OCI-LY3 (cell line): ENCODE measurements at regions not wholly inside any gene's neighbourhood (a gene's known extent, or its start where the extent isn't known, plus 50 kb on each side); places are given as distances from the start of the nearest gene placed in this dataset.
"Not testable (repeated sequence)": the region's sequence is repeated elsewhere in the genome, so short reads cannot be mapped to it uniquely, and the experiment has no call there.

ENCODE experiments used
- EZH2phosphoT487 ChIP-seq: fragments of 200-600 bp; shearing (Covaris generic); IDR thresholded peaks from 2 replicates; pipeline ENCODE4 v1.6.1; 2018; ENCODE audit warnings: antibody characterized with exemption, mixed run types, low read depth
- TF ChIP-seq, protein P1 (sequence below): fragments of 200-600, 300-600 bp; sonication (generic); IDR thresholded peaks from 2 replicates; pipeline ENCODE4 v1.5.1; 2014; ENCODE audit warnings: antibody characterized with exemption, low read length, low read depth

DNA sequence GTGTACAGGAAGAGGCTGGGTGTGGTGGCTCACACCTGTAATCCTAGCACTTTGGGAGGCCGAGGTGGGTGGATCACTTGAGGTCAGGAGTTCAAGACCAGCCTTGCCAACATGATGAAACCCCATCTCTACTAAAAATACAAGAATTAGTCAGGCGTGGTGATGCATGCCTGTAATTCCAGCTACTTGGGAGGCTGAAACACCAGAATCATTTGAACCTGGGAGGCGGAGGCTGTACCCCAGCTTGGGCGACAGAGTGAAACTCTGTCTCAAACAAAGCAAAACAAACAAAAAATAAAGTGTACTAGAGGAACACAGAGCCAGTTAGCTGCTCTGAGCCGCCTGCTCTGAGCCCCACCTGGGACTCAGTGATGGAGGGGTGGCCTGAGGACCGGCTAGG is 61.5 kb upstream of the EMX2 start:
- TF ChIP-seq, protein P1, sequence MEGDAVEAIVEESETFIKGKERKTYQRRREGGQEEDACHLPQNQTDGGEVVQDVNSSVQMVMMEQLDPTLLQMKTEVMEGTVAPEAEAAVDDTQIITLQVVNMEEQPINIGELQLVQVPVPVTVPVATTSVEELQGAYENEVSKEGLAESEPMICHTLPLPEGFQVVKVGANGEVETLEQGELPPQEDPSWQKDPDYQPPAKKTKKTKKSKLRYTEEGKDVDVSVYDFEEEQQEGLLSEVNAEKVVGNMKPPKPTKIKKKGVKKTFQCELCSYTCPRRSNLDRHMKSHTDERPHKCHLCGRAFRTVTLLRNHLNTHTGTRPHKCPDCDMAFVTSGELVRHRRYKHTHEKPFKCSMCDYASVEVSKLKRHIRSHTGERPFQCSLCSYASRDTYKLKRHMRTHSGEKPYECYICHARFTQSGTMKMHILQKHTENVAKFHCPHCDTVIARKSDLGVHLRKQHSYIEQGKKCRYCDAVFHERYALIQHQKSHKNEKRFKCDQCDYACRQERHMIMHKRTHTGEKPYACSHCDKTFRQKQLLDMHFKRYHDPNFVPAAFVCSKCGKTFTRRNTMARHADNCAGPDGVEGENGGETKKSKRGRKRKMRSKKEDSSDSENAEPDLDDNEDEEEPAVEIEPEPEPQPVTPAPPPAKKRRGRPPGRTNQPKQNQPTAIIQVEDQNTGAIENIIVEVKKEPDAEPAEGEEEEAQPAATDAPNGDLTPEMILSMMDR, result not testable (repeated sequence)
- not testable (repeated sequence) for TF ChIP-seq EZH2phosphoT487
